AG04449 (cell line): ENCODE measurements at regions not wholly inside any gene's neighbourhood (a gene's known extent, or its start where the extent isn't known, plus 50 kb on each side); places are given as distances from the start of the nearest gene placed in this dataset.
A peak's percentile ranks its signal among the peaks of the same experiment; 100 is the strongest.

ENCODE experiments used
- CTCF ChIA-PET: fragments of 350-600 bp; formaldehyde crosslinking; extraction: SDS; loops from one replicate; lab custom pipeline; 2021; ENCODE audit warnings: antibody characterized with exemption; lab: Yijun Ruan, JAX
- POLR2A ChIA-PET: fragments of 400-600, 350-600 bp; formaldehyde crosslinking; extraction: SDS; loops from one replicate; lab custom pipeline; 2020; ENCODE audit warnings: antibody characterized with exemption, inconsistent platforms; lab: Yijun Ruan, JAX
- DNase-seq: peaks from one replicate; pipeline ENCODE4 v3.0.0-alpha.2; 2010; ENCODE audit warnings: low read depth, low spot score
- H3K4me3 ChIP-seq: 2 replicates; pipeline ENCODE4 v1.5.1; 2011; ENCODE audit warnings: low read depth, mild to moderate bottlenecking, control low read depth, low read length
- CTCF ChIP-seq: IDR thresholded peaks from one replicate; pipeline ENCODE4 v1.5.1; 2011; ENCODE audit warnings: mild to moderate bottlenecking, moderate library complexity, low read length, control low read depth, inconsistent platforms; ENCODE audit not compliant: insufficient read depth; ENCODE audit errors: missing control alignments

- DNase-seq, result peak; percentile 41
- no peak overlapping the region for H3K4me3 ChIP-seq
- no peak for TF ChIP-seq CTCF
- ChIA-PET CTCF (interaction anchor here (1.0 to 2.0 kb wide), 5 partner anchors 8 to 171 kb away, joined by 3 to 6 read pairs (median 4); partner anchors contain the start of gene AOX1), POLR2A (interaction anchor here (0.5 to 1.9 kb wide), 3 partner anchors 9 to 61 kb away, joined by 3 to 9 read pairs (median 7); no protein-coding TSS in a partner anchor)
Observed at GRCh38 chr2:200756618-200757321, 54.9 kb upstream of the BZW1 start.

- no peak for DNase-seq
- no peak for TF ChIP-seq CTCF
- H3K4me3 ChIP-seq, result no peak overlapping the region
- POLR2A ChIA-PET, result interaction anchor here (1.2 to 1.9 kb wide), 2 partner anchors 8 to 9 kb away, joined by 7 to 9 read pairs; no protein-coding TSS in a partner anchor
- CTCF ChIA-PET, result interaction anchor here (1.0 to 1.9 kb wide), 3 partner anchors 9 to 171 kb away, joined by 3 to 6 read pairs (median 4); partner anchors contain the start of gene AOX1
Observed at GRCh38 chr2:200757399-200757798, 54.3 kb upstream of the BZW1 start.

- no peak overlapping the region for H3K4me3 ChIP-seq
- POLR2A ChIA-PET, result no interaction called here
Observed at GRCh38 chr2:200758341-200758740, 53.4 kb upstream of the BZW1 start.

GRCh38 chr2:200761266-200761665, 50.4 kb upstream of the BZW1 start:
- CTCF ChIA-PET, result interaction anchor here (1.9 to 2.8 kb wide), 2 partner anchors 14 to 48 kb away, joined by 7 read pairs; no protein-coding TSS in a partner anchor
- H3K4me3 ChIP-seq, result no peak overlapping the region
- DNase-seq, result no peak
- TF ChIP-seq CTCF, result no peak
- POLR2A ChIA-PET, result interaction anchor here (1.5 to 1.6 kb wide), 3 partner anchors 10 to 50 kb away, joined by 4 to 7 read pairs (median 5); partner anchors contain the start of gene BZW1

More at GRCh38 chr2:200758341-200758740, 53.4 kb upstream of the BZW1 start:
- no peak for TF ChIP-seq CTCF
- CTCF ChIA-PET, result no interaction called here
- DNase-seq, result no peak
